GM06990 (cell line): ENCODE measurements at regions not wholly inside any gene's neighbourhood (a gene's known extent, or its start where the extent isn't known, plus 50 kb on each side); places are given as distances from the start of the nearest gene placed in this dataset.

Experiments used
- DNase-seq: peaks from one replicate; pipeline ENCODE4 v3.0.0-alpha.2; 2011; ENCODE audit not compliant: insufficient read length; ENCODE audit errors: extremely low read depth
- H3K27me3 ChIP-seq: replicated peaks from 2 replicates; pipeline ENCODE4 v1.6.0; 2011; ENCODE audit warnings: low read length; ENCODE audit not compliant: control insufficient read depth, insufficient read depth
- H3K36me3 ChIP-seq: 2 replicates; pipeline ENCODE4 v1.5.1; 2011; ENCODE audit warnings: low read length; ENCODE audit not compliant: control insufficient read depth, insufficient read depth
- H3K4me3 ChIP-seq: replicated peaks from 2 replicates; pipeline ENCODE4 v1.5.1; 2011; ENCODE audit warnings: low read depth, mild to moderate bottlenecking, control low read depth, low read length
- CTCF ChIP-seq: IDR thresholded peaks from 2 replicates; pipeline ENCODE4 v1.5.1; 2011; ENCODE audit warnings: low read length, control low read depth, mild to moderate bottlenecking, inconsistent platforms; ENCODE audit not compliant: insufficient read depth, poor library complexity, severe bottlenecking

- no peak overlapping the region for H3K4me3 ChIP-seq
- no peaks in the 10 kb centered on the region for H3K36me3 ChIP-seq
- TF ChIP-seq CTCF: no peak
- no peaks in the 10 kb centered on the region; the same call in none of the 2 replicates for H3K27me3 ChIP-seq
- DNase-seq: peak; percentile 5
Measured at GRCh38 chr13:50208826-50209335, 193.6 kb downstream of the KCNRG start.

GRCh38 chr13:50209631-50210030, 194.4 kb downstream of the KCNRG start:
- Histone ChIP-seq H3K4me3 (no peak overlapping the region), H3K27me3 (no peaks in the 10 kb centered on the region; the same call in none of the 2 replicates), H3K36me3 (no peaks in the 10 kb centered on the region)
- TF ChIP-seq CTCF: no peak
- DNase-seq: no peak

- Histone ChIP-seq H3K36me3 (no peaks in the 10 kb centered on the region), H3K4me3 (no peak overlapping the region), H3K27me3 (no peaks in the 10 kb centered on the region; the same call in 1 of the 2 replicates)
- no peak for TF ChIP-seq CTCF
- no peak for DNase-seq
Measured at GRCh38 chr13:50213526-50213925, 198.3 kb downstream of the KCNRG start.

- TF ChIP-seq CTCF: no peak
- H3K36me3 ChIP-seq: no peaks in the 10 kb centered on the region
- no peaks in the 10 kb centered on the region for H3K27me3 ChIP-seq
- DNase-seq: no peak
- H3K4me3 ChIP-seq: no peak overlapping the region
Measured at GRCh38 chr13:50214514-50214913, 199.3 kb downstream of the KCNRG start.

GRCh38 chr13:50215399-50215798, 200.2 kb downstream of the KCNRG start:
- no peak for TF ChIP-seq CTCF
- H3K4me3 ChIP-seq: no peak overlapping the region

GRCh38 chr13:50219743-50220142, 204.5 kb downstream of the KCNRG start:
- TF ChIP-seq CTCF: no peak
- DNase-seq: no peak
- H3K27me3 ChIP-seq: peaks cover 2% of the 10 kb centered on the region
- no peaks in the 10 kb centered on the region for H3K36me3 ChIP-seq
- no peak overlapping the region for H3K4me3 ChIP-seq

More at GRCh38 chr13:50215399-50215798, 200.2 kb downstream of the KCNRG start:
- no peaks in the 10 kb centered on the region for H3K36me3 ChIP-seq
- no peak for DNase-seq
- no peaks in the 10 kb centered on the region for H3K27me3 ChIP-seq
